ACC112 (cell line): ENCODE measurements at regions not wholly inside any gene's neighbourhood (a gene's known extent, or its start where the extent isn't known, plus 50 kb on each side); places are given as distances from the start of the nearest gene placed in this dataset.
A peak's percentile ranks its signal among the peaks of the same experiment; 100 is the strongest.

Experiments used
- H2AFZ ChIP-seq: fragments of 200-600 bp; sonication (generic); one replicate; pipeline ENCODE4 v1.6.0; 2017; ENCODE audit warnings: antibody characterized with exemption, low read length; ENCODE audit not compliant: unreplicated experiment
- H3K27ac ChIP-seq: fragments of 200-600 bp; sonication (generic); 2 replicates; pipeline ENCODE4 v1.5.1; 2014; ENCODE audit warnings: low read depth, mild to moderate bottlenecking, antibody characterized with exemption, low read length, moderate library complexity
- H3K27me3 ChIP-seq: fragments of 200-600 bp; sonication (generic); 2 replicates; pipeline ENCODE4 v1.6.1; 2014; ENCODE audit warnings: mild to moderate bottlenecking, antibody characterized with exemption, low read length, moderate library complexity, mixed read lengths; ENCODE audit not compliant: insufficient read depth
- H3K36me3 ChIP-seq: fragments of 200-600 bp; sonication (generic); 2 replicates; pipeline ENCODE4 v1.6.1; 2016; ENCODE audit warnings: mild to moderate bottlenecking, antibody characterized with exemption, low read length, moderate library complexity, mixed read lengths; ENCODE audit not compliant: insufficient read depth
- H3K4me1 ChIP-seq: fragments of 200-600 bp; sonication (generic); one replicate; pipeline ENCODE4 v1.6.1; 2016; ENCODE audit warnings: low read length, mixed read lengths; ENCODE audit not compliant: insufficient read depth, unreplicated experiment, control insufficient read depth
- H3K4me3 ChIP-seq: fragments of 200-600 bp; sonication (generic); 2 replicates; pipeline ENCODE4 v1.5.1; 2014; ENCODE audit warnings: mild to moderate bottlenecking, low read depth, low read length
- H3K79me2 ChIP-seq: fragments of 200-600 bp; sonication (generic); one replicate; pipeline ENCODE4 v1.6.0; 2016; ENCODE audit warnings: low read length; ENCODE audit not compliant: control insufficient read depth, unreplicated experiment, insufficient read depth

DNA sequence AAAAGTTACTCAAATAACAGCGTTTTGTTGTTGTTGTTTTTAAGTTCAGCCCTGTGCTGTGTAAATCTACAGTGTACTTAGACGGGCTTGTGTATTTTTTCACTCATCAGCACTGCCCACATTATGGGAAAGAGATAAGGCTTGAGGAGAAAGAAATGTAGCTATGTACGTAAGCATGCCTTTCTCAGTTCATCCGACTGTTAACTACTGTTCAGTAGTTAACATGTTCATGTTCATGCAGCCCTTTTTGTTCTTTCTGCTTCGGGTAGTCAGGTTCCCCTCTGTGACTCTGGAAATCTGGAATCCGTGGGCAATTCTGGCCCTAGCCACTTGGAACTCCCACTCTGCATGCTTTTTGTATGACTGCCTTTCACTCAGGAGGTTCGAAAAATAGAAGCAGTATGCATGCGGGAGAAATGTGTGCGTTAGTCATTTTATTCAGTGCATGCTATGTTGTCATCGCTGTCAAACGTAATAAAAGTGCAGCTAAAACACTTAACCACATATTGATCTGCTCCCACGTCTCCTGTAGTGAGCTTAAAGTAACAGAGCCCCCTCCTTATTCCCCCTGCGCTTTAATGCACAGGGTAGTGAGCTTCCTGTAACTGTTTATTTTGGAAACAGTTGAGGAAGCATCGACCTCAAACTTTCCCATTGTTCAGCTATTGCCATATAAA is 283.1 kb upstream of the NR2F2 start:
- peaks cover 28% of the 10 kb centered on the region for H3K4me1 ChIP-seq
- H2AFZ ChIP-seq: peak overlapping the region; percentile 75
- H3K36me3 ChIP-seq: no peaks in the 10 kb centered on the region
- no peaks in the 10 kb centered on the region for H3K79me2 ChIP-seq
- H3K27me3 ChIP-seq: no peaks in the 10 kb centered on the region
- peak overlapping the region; percentile 59 for H3K4me3 ChIP-seq
- H3K27ac ChIP-seq: peak overlapping the region; percentile 93

DNA sequence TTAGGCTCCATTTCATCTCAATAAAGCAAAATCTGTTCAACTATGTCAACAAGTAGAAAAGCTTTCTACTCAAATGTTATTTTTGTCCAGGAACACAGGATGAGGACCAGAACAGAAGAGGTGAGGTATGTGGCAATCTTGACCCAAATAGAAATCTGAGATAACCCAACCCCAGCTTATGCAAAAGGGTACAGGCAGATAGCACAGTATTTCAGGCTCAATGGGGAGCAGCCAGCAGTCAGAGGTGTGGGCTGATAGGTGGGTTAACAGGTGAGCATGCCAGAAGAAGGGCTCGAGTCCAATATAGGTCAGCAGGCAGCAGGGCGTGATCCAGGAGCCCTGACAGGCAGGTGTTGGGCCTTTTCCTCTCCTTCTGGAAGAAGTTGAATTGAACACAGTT is 281.2 kb upstream of the NR2F2 start:
- Histone ChIP-seq H2AFZ (no peak overlapping the region), H3K27ac (no peak overlapping the region), H3K4me1 (peaks cover 28% of the 10 kb centered on the region), H3K79me2 (no peaks in the 10 kb centered on the region), H3K4me3 (no peak overlapping the region), H3K36me3 (no peaks in the 10 kb centered on the region), H3K27me3 (no peaks in the 10 kb centered on the region)

DNA sequence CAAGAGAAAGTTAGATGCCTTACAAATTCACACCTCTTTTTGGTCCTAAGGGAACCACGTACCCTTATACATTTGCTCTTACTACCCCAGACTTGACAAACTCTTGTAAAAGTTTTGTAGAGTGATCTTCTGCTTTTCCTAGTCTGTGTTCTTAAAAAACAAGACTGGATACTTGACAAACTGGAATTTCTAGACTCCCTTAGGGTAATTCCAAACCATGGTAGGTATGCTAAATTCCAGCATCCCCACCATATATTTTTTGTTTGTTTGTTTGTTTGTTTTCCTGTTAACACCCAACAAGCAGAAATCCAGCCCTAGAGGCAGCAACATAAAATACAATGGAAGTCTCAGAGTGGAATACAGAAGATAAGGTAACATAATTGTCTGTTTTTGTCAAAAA is 280.7 kb upstream of the NR2F2 start:
- peaks cover 28% of the 10 kb centered on the region for H3K4me1 ChIP-seq
- H3K27ac ChIP-seq: no peak overlapping the region
- no peaks in the 10 kb centered on the region for H3K27me3 ChIP-seq
- no peaks in the 10 kb centered on the region for H3K79me2 ChIP-seq
- H2AFZ ChIP-seq: no peak overlapping the region
- no peak overlapping the region for H3K4me3 ChIP-seq
- no peaks in the 10 kb centered on the region for H3K36me3 ChIP-seq

- H2AFZ ChIP-seq: no peak overlapping the region
These were observed 278.9 kb upstream of the NR2F2 start for GRCh38 chr15:96051598-96051997.

DNA sequence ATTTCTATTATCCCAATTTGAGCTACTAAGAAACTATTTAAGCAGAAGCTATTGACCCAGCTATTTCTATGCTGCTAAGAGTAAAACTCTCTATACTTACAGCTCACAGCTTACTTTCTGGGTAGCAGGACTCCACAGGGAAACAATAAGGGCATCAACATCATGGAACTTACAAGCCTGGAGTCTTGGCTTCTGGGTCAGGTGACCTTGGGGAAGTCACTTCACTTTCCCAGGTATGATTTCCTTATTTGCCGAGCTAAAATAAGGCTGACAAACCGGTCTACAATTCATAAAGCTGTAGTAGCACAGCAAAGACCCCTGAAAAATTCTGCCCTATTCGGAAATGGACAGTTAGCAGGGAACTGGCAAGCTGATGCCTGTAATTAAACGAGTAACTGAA is 278.3 kb upstream of the NR2F2 start:
- no peaks in the 10 kb centered on the region for H3K36me3 ChIP-seq
- H3K27me3 ChIP-seq: no peaks in the 10 kb centered on the region
- no peak overlapping the region for H3K4me3 ChIP-seq
- no peak overlapping the region for H3K27ac ChIP-seq
- H3K79me2 ChIP-seq: no peaks in the 10 kb centered on the region
- no peak overlapping the region for H2AFZ ChIP-seq
- H3K4me1 ChIP-seq: peaks cover 18% of the 10 kb centered on the region

More at GRCh38 chr15:96051598-96051997, 278.9 kb upstream of the NR2F2 start:
- Histone ChIP-seq H3K27me3 (no peaks in the 10 kb centered on the region), H3K4me1 (peaks cover 24% of the 10 kb centered on the region), H3K4me3 (no peak overlapping the region), H3K79me2 (no peaks in the 10 kb centered on the region), H3K36me3 (no peaks in the 10 kb centered on the region), H3K27ac (no peak overlapping the region)

GRCh38 chr15:96052572-96053030 is 277.9 kb upstream of the NR2F2 start:
- H3K27me3 ChIP-seq: no peaks in the 10 kb centered on the region
- H3K4me1 ChIP-seq: peaks cover 15% of the 10 kb centered on the region
- no peak overlapping the region for H2AFZ ChIP-seq
- no peak overlapping the region for H3K4me3 ChIP-seq
- no peak overlapping the region for H3K27ac ChIP-seq
- no peaks in the 10 kb centered on the region for H3K36me3 ChIP-seq
- H3K79me2 ChIP-seq: no peaks in the 10 kb centered on the region

DNA sequence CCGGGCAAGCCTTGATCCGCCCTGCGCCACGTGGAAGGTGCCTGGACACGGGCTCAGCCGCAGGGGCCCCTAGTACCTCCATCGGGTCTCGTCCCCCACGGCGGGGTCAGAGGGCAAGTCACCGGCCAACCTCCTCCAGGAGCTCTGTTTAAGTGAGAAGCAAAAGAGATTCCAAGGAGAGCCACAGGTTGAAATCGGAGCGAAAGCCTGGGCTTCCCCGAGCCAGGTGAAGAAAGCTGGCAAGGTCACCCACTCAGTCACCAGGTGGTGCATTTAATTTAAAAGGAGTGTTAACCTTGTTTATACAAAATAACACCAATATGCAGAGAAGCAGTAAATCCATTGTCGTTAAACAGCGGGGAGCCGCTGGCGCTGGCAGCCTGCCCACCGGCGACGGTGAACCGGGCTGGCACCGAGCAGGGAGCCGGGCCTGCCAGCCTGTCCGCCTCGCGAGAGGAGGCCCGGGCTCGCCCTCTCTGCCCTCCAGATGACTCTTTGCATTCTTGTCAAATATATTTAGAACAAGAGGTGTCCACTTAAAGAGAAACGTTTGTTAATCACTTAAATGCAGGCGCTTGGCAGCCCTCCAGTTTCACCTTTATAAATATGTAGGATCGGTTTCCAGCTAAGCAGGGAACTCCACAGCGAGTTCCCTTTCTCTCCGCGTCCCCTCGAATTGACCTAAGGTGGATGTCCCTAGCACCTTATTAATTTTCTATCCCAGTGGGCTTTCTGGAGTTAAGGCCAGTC is 277.3 kb upstream of the NR2F2 start:
- Histone ChIP-seq H3K4me3 (no peak overlapping the region), H3K79me2 (no peaks in the 10 kb centered on the region), H3K4me1 (peaks cover 9% of the 10 kb centered on the region), H3K36me3 (no peaks in the 10 kb centered on the region), H3K27ac (no peak overlapping the region), H2AFZ (no peak overlapping the region), H3K27me3 (no peaks in the 10 kb centered on the region)

DNA sequence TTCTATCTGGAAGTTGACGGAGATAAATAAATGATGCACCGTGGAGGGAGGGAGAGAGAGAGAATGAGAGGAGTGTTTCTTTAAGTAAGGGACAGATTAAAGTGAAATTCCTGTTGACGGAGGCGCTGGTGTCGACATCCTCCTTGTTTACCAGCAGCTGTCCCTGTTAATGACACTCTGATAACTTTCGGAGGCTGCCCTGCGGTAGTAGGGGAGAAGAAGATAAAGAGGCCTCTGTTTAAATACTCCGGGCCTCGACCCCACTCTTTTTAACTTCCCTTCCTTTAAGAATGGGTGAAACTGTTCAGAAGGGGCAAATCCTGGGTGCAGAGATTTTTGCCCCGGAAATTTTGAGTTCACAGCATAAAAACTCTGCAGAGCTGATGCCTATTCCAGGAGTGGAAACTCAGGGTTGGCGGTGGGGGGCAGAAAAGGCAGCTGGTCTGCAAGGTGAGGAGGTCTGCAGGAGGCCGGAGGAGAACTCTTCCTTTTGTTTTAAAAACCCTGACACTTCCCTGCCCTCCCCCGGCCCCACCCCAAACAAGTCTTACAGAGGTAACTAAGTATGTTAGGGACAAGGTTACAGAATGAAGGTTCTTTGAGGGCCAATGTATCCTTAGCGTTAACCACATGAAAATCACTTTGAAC is 276.6 kb upstream of the NR2F2 start:
- Histone ChIP-seq H2AFZ (no peak overlapping the region), H3K4me1 (peaks cover 2% of the 10 kb centered on the region), H3K36me3 (no peaks in the 10 kb centered on the region), H3K27me3 (no peaks in the 10 kb centered on the region), H3K79me2 (no peaks in the 10 kb centered on the region), H3K27ac (no peak overlapping the region), H3K4me3 (no peak overlapping the region)

- no peaks in the 10 kb centered on the region for H3K79me2 ChIP-seq
- no peak overlapping the region for H3K27ac ChIP-seq
- no peaks in the 10 kb centered on the region for H3K36me3 ChIP-seq
- no peak overlapping the region for H3K4me3 ChIP-seq
- no peak overlapping the region for H2AFZ ChIP-seq
- no peaks in the 10 kb centered on the region for H3K4me1 ChIP-seq
- no peaks in the 10 kb centered on the region for H3K27me3 ChIP-seq
These were observed 275.9 kb upstream of the NR2F2 start for GRCh38 chr15:96054621-96055020.

GRCh38 chr15:96058103-96058851 is 272.2 kb upstream of the NR2F2 start:
- no peak overlapping the region for H3K4me3 ChIP-seq
- no peaks in the 10 kb centered on the region for H3K4me1 ChIP-seq
- no peak overlapping the region for H2AFZ ChIP-seq
- no peaks in the 10 kb centered on the region for H3K79me2 ChIP-seq
- no peaks in the 10 kb centered on the region for H3K36me3 ChIP-seq
- no peaks in the 10 kb centered on the region for H3K27me3 ChIP-seq
- H3K27ac ChIP-seq: no peak overlapping the region
